Posterior cingulate gyrus (tissue), 11 donors: ENCODE measurements at regions not wholly inside any gene's neighbourhood (a gene's known extent, or its start where the extent isn't known, plus 50 kb on each side); places are given as distances from the start of the nearest gene placed in this dataset.
"Not testable (repeated sequence)": the region's sequence is repeated elsewhere in the genome, so short reads cannot be mapped to it uniquely, and the experiment has no call there.

Experiments
- DNase-seq, 10 donors: peaks; one replicate each; pipeline versions ENCODE4 v3.0.0 to v3.0.0-alpha.2; 2020 to 2021; ENCODE audit warnings: mixed read lengths in 3 of 10
- intact Hi-C: fragments of 100-400 bp; cut with DNase I; formaldehyde crosslinking; loops from one replicate; pipeline ENCODE4 v1.15.1; 2023

DNA sequence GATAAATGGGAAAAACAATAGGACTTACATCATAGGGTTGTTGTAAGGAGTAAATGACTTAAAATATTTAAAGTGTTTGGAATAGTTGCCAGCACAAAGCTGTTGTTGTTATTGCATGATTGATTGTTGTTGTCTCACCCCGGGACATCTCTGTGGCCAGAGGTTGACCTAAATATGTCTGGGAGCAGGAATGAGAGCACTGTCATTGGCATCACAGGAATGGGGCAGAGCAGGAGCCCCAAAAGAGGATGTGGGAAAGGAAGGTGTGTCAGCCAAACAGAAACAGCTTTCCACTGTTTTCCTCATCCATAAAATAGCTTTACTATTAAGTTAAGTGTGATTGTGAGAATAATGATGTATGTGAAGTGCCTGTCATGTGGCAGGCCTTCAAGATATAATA is 121.6 kb downstream of the TMEM168 start:
- intact Hi-C loops = no loop called here

DNA sequence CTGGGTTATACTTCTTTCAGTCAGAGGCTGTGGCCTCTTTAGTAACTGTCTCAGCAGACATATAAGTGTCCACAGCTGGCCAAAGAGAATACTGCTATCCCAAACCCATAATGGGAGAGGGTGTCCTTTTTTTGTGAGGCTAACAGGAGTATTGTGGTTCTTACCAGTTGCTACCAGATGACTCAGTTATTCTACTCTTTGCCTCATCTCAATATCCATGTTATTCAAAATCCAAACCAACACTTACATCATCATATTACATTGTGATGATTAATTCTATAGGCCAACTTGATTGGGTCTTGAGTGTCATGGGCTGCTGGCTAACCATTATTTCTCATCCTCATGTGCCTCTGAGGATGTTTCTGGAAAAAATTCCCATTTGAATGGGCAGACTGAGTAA is 120.9 kb downstream of the TMEM168 start:
- intact Hi-C loops = no loop called here
- no peak for DNase-seq

More for the DNA sequence above, 121.6 kb downstream of the TMEM168 start:
- DNase-seq = no peak

DNA sequence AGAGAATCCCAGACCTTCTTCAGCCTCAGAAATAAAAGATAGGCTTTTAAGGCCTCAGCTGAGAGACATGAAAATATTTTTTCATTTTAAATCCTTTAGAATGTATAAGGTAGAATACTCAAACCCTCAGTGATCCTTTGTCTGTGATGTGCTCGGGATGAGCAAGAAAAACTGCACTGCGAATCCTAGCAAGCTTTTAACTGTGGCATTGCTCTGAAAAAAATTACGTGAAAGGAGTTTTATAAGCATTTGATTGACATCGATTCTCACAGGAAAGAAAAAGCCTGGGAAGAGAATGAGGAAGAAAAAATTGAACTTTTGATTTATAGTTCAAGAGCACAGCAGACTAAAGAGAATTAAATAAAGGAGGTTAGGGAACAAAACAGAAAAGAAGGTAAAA is 120.0 kb downstream of the TMEM168 start:
- intact Hi-C loops = no loop called here
- no peak for DNase-seq

DNA sequence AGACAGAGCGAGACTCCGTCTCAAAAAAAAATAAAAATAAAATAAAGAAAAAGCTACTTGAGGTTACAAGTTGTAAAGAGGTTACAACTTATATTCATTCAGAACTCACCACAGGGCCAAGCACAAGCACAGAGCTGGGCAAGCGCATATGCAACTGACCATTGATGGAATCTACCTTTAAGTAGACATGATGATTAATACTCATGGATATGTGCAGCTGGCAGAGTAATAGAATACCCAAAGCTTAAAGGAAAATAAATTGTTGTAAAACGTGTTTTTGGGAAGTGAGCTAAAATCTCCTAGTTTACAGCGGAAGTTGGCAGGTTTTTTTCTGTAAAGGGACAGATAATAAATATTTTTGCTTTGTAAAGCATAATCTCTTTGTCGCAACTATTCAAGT is 111.6 kb downstream of the TMEM168 start:
- no peak for DNase-seq
- intact Hi-C loops = no loop called here

DNA sequence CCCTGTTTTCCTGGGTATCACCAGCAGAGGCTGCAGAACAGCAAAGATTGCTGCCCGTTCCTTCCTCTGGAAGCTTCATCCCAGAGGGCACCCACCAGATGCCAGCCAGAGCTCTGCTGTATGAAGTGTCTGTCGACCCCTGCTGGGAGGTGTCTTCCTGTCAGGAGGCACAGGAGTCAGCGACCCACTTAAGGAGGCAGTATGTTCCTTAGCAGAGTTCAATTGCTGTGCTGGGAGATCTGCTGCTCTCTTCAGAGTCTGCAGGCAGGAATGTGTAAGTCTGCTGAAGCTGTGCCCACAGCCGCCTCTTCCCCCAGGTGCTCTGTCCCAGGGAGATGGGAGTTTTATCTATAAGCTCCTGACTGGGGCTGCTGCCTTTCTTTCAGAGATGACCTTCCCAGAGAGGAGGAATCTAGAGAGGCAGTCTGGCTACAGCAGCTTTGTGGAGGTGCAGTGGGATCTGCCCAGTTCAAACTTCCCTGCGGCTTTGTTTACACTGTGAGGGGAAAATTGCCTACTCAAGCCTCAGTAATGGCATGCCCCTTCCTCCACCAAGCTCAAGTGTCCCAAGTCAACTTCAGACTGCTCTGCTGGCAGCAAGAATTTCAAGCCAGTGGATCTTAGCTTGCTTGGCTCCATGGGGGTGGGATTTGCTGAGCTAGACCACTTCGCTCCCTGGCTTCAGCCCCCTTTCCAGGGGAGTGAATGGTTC is 100.6 kb downstream of the TMEM168 start:
- intact Hi-C loops, DNase-seq: not testable (repeated sequence)

DNA sequence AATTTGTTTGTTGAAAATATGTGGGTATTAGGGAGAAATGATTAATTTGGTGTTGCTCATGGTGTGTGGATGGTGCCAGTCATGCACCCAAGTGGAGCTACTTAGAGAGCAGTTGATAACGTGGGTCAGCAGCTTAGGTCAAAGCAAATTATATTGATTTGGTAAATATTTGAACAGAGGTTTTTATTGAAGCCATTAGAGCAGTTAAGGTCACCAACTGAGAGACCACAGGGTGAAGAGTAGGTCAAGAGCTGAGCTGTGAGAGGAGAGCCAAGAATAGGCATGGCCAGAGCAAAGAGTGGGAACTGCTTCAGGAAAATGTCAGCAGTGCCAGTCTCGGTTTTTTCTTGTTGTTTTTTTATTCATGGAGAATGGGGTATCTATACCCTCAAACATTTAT is 97.9 kb downstream of the TMEM168 start:
- no peak for DNase-seq
- intact Hi-C loops = no loop called here

DNA sequence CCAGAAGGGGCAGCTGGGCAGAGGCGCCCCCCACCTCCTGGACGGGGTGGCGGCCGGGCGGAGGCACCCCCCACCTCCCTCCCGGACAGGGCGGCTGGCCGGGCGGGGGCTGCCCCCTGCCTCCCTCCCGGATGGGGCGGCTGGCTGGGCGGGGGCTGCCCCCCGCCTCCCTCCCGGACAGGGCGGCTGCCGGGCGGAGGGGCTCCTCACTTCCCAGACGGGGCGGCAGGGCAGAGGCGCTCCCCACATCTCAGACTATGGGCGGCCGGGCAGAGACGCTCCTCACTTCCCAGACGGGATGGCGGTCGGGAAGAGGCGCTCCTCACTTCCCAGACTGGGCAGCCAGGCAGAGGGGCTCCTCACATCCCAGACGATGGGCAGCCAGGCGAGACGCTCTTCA is 93.0 kb downstream of the TMEM168 start:
- DNase-seq = peak in 1 of 10 donors; percentile 72
- intact Hi-C loops = not testable (repeated sequence)

DNA sequence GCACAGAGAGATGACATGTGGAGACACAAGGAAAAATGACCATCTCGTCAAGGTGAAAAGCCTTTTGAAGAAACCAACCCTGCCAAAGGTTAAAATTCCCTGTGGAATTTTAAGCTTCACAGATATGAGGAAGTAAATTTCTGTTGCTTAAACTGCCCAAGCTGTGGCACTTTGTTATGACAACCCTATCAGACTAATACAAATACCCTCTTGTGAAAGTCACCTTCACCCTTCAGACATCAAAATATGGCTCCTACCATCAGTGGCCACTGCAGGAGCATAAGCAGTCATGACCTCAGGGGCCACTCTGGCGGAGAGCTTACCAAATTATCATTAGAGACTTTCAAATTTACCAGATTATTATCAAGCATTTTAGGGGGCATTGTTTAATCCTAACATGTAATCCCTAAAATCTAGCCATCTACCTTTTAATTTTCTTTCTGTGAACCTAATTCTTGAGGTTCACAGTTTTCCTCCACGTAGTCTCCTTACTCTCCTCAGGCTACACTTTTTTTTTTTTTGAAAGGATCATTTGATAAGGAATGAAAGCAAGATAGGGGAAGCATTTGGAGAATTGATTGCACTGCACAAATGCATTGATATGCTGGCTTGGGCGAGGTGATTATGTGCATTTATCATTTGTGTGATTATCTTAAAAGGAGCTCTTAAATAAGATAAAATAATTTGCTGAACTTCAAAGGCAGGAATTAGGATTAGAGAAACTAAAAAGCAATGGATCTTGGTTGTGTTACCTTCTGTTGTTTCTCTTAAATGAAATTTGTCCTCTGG is 90.3 kb downstream of the TMEM168 start:
- DNase-seq = no peak
- intact Hi-C loops = no loop called here

DNA sequence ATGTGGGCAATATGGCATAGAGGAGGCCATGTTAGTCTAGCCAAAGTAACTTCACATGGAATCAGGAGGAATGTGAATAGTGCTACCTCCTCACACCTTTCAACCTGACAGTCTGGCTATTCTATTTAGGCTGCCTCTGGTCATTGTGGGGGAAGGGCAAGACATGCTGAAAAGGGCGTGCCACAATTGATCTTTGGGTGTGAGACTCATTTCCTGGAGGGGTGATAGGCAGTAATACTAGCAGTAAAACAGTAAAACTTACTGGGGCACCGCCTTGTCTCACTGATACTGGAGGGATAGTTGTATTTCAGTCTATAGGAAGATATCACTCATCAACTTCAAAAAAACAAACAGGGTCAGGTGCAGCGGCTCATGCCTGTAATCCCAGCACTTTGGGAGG is 88.7 kb downstream of the TMEM168 start:
- no peak for DNase-seq
- intact Hi-C loops = no loop called here

DNA sequence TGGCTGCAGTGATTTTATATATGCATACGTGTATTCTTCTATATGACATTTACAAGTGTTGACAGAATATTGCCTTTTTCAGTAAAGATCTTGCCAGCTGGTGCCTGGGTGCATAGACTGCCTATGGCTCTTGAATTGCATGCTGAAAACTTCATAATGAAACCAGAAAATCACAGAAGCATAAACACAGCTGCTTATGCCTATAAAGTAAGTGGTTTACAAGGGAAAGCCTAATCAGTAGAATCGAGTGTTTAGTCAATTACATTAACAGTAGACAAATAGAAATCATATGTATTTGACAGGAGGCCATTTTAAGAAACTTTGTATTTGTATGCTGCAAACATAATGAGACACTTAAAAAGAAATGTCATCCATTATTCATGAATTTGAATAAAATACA is 82.5 kb downstream of the TMEM168 start:
- intact Hi-C loops = no loop called here

DNA sequence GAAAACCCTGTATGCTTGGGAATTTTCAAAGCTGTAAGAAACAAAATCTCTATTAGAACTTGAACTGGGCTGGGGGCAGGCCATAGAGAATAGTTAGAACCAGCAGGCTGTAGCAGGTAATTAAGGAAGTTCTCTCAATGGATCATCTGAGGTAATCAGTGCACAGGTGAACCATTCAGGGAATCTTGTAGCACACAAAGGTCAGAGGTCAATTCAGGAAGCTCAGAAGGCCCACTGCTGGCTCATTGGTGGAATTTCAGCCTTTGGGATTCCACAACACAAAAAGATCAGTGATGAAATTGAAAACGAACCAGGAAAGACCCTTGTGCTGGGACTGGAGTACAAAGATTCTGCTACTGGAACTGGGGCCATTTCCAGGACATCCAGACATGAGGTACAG is 82.0 kb downstream of the TMEM168 start:
- intact Hi-C loops = no loop called here
- DNase-seq = no peak

More for the DNA sequence above, 82.5 kb downstream of the TMEM168 start:
- DNase-seq = no peak
